Embryonic facial prominence (tissue), 1 donor: ENCODE measurements at regions not wholly inside any gene's neighbourhood (a gene's known extent, or its start where the extent isn't known, plus 50 kb on each side); places are given as distances from the start of the nearest gene placed in this dataset.
"Not testable (repeated sequence)": the region's sequence is repeated elsewhere in the genome, so short reads cannot be mapped to it uniquely, and the experiment has no call there.

ENCODE experiments used
- DNase-seq: peaks from one replicate; pipeline ENCODE4 v3.0.0-alpha.2; 2016; ENCODE audit errors: extremely low spot score

- DNase-seq = no peak
These were observed 311.2 kb downstream of the FOXO1 start for GRCh38 chr13:40355126-40355724.

DNA sequence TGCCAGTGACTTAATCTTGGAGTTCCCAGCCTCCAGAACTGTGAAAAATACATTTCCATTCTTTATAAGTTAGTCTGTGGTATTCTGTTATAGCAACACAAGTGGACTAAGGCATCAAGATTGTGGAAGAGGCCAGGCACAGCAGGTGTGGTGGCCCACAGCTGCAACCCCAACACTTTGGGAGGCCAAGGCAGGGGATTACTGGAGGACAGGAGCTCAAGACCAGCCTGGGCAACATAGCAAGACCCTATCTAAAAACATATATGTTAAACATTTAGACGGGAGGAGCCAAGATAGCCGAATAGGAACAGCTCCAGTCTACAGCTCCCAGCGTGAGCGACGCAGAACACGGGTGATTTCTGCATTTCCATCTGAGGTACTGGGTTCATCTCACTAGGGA is 310.4 kb downstream of the FOXO1 start:
- DNase-seq = no peak

GRCh38 chr13:40356458-40356857 is 310.0 kb downstream of the FOXO1 start:
- DNase-seq = not testable (repeated sequence)

DNA sequence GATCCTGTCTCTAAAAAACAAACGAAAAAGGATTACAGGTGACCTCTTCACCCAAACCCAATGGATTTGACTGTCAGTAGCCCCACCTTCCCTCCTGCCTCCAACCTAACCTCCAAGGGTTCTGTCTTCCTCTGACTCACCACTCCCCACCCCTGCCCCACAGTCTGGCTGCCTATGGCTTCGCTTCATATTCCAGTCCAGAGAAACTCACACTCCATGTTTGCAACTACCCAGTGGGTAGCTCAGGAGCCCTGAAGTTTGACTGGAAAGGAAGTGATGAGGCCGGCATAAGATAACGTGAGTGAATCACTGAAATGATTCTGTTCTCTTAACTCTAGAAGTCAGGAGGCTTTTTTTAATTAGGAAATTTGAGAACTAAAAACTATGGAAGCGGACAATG is 303.9 kb downstream of the FOXO1 start:
- no peak for DNase-seq

- no peak for DNase-seq
These were observed 302.8 kb downstream of the FOXO1 start for GRCh38 chr13:40363653-40364052.

DNA sequence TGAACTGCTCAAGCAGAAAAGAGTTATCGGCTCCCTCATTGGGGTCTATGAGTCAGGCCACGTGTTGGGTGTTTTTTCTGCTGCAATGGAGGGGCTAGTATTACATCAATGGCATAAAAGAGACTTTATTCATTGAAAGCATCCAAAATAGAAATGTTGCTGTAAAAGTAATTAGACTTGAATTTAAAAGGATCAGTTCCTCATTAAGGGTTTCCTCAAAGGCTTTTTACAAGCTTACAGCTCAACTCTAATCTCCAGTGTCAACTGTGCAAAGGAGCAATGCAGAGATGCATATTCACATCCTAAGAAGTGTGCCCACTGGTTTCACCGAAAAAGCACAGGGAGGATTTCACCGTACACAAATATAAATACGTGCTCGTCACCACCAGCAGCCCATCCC is 300.3 kb downstream of the FOXO1 start:
- DNase-seq = no peak

DNA sequence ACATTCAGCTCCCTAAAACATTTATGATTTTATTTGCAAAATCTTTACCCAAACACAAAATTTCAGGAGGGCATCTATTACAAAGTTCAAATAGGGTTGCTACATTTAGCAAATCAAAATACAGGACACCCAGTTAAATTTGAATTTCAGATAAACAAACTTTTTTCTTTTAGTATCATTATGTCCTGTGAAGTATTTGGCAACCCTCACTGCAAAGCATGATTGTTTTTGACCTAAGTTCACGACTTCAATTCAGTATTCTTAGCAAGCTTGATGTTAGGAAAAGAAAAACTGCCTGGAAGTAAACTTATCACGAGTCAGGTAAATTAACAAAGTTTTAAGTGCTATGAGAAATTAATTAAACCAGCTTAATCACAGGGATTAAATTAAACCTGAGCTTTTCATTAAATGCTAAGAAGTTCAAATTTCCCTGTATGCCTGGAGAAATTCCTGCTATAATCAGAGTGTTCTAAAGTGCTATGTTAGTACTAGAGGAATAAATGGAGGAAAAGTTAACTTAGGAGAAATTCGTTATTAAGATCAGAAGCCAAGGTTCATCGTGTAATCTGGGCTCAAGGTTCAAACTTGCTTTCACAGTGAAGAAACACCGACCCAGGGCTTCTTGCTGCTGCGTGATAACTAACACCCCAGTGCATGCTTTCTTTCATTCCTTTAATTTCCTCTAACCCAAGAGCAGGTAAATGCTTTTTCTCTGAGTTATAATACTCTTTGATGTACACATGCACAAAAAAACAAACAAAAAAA is 298.1 kb downstream of the FOXO1 start:
- no peak for DNase-seq

GRCh38 chr13:40370661-40371060 is 295.8 kb downstream of the FOXO1 start:
- DNase-seq = no peak

GRCh38 chr13:40371531-40372125 is 294.8 kb downstream of the FOXO1 start:
- no peak for DNase-seq

DNA sequence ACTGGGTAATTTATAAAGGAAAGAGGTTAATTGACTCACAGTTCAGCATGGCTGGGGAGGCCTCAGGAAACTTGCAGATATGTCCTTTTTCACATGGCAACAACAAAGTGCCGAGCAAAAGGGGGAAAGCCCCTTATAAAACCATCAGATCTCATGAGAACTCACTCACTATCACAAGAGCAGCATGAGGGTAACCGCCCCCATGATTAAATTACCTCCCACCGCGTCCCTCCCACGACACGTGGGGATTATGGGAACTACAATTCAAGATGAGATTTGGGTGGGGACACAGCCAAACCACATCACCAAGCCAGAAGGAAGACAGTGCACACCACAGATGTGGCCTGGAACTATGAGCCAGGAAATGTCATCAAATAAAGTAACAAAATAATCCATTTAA is 292.8 kb downstream of the FOXO1 start:
- not testable (repeated sequence) for DNase-seq

- no peak for DNase-seq
These were observed 290.8 kb downstream of the FOXO1 start for GRCh38 chr13:40375489-40376171.

GRCh38 chr13:40376296-40376849 is 290.1 kb downstream of the FOXO1 start:
- DNase-seq = no peak

- DNase-seq = no peak
These were observed 289.4 kb downstream of the FOXO1 start for GRCh38 chr13:40376867-40377535.

DNA sequence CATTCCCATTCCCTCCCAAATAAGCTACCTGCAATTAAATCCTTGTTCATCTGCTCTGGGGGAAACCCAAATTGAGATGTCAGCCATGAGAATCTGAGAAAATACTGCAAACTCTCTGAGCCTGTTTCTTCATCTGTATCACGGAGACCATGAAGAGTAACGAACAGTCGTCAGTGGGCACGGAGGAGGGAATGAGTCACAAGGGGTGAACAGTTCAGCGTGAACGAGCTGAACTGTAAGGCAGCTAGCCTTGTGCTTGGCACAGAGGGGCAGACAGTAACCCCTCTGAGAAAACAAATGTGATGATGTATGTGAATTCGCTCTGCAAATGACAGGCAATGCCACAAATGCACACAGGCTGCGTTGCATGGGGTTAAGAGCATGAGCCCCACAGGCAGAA is 288.7 kb downstream of the FOXO1 start:
- no peak for DNase-seq

- no peak for DNase-seq
These were observed 287.2 kb downstream of the FOXO1 start for GRCh38 chr13:40379196-40379595.

DNA sequence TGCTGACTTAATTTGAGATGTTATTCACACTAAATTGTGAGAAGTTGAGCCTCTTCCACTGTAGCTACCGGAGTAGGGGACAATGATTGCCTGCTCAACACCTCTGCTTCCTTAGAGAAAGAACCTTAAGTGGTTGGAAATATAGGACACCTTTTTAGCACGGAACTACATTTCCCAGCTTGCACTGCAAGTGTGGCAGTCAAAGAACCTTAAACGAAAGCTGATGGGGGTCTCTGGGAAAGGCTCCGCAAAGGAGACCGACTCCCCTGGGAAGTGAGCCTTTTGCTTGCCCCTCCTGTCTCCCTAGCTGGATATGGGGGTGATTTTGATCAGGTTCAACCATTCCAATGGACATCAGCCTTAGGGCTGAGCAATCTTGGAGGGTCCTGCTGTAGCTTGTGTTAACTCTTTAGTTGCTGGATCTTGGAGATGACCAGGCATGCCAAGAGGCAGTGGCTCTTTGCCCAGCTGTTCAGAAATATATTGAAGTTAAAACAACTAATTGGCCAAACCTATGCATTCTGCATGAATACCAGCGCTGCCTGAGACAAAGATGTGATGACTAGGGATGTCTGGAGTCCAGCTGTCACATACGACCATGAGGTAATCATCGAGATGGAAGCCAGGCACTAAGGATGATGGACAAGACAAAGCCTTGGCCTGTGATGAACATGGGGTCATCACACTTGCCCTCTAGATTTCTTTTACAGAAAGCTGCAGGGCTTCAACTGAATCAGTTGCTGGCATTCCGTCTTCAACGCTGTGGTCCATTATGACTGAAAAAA is 286.5 kb downstream of the FOXO1 start:
- no peak for DNase-seq

- no peak for DNase-seq
These were observed 284.3 kb downstream of the FOXO1 start for GRCh38 chr13:40381935-40382764.

- no peak for DNase-seq
These were observed 283.3 kb downstream of the FOXO1 start for GRCh38 chr13:40383132-40383531.

- no peak for DNase-seq
These were observed 282.6 kb downstream of the FOXO1 start for GRCh38 chr13:40383885-40384284.
